ENCODE measurements at regions not wholly inside any gene's neighbourhood (a gene's known extent, or its start where the extent isn't known, plus 50 kb on each side); places are given as distances from the start of the nearest gene placed in this dataset.

DNA sequence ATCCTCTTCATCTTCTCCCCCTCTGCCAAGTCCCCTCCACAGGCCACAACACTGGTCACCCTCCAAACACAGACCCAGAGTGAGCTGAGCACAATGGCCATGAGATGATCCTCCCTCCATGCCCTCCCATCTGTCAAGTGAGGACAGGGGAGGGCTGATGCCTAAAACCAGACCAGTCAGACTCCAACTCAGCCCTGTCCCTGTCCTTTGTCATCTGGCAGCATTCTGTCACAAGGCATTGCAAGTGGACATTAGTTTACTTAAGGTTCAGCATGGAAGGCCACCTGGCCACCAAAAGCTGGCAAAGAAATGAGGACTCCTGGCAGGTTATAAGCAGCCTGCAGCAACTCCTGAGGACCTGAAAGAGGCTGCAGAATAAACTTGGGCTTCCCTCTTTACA is 136.2 kb upstream of the SLC30A5 start:
- Histone ChIP-seq H3K4me3 (no peak overlapping the region), H3K9me3 (no peaks in the 10 kb centered on the region), H3K36me3 (no peaks in the 10 kb centered on the region), H3K27ac (replicated peaks in 1 of 4) (no peak overlapping the region), H3K27me3 (no peaks in the 10 kb centered on the region), H3K4me1 (peaks cover 0 to 10% (median 5%) of the 10 kb centered on the region in 4 donors)
- intact Hi-C loops (cut with DNase I): no loop called here
- no peak for DNase-seq (ENCODE audit: extremely low spot score)
- TF ChIP-seq POLR2A (IDR thresholded peaks at IDR 0.05; ENCODE audit: low read depth) (no peak), POLR2AphosphoS5 (IDR thresholded peaks at IDR 0.05) (no peak), EP300 (IDR thresholded peaks at IDR 0.05) (no peak)
- TF ChIP-seq, protein P1, sequence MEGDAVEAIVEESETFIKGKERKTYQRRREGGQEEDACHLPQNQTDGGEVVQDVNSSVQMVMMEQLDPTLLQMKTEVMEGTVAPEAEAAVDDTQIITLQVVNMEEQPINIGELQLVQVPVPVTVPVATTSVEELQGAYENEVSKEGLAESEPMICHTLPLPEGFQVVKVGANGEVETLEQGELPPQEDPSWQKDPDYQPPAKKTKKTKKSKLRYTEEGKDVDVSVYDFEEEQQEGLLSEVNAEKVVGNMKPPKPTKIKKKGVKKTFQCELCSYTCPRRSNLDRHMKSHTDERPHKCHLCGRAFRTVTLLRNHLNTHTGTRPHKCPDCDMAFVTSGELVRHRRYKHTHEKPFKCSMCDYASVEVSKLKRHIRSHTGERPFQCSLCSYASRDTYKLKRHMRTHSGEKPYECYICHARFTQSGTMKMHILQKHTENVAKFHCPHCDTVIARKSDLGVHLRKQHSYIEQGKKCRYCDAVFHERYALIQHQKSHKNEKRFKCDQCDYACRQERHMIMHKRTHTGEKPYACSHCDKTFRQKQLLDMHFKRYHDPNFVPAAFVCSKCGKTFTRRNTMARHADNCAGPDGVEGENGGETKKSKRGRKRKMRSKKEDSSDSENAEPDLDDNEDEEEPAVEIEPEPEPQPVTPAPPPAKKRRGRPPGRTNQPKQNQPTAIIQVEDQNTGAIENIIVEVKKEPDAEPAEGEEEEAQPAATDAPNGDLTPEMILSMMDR (IDR thresholded peaks at IDR 0.05): no peak

DNA sequence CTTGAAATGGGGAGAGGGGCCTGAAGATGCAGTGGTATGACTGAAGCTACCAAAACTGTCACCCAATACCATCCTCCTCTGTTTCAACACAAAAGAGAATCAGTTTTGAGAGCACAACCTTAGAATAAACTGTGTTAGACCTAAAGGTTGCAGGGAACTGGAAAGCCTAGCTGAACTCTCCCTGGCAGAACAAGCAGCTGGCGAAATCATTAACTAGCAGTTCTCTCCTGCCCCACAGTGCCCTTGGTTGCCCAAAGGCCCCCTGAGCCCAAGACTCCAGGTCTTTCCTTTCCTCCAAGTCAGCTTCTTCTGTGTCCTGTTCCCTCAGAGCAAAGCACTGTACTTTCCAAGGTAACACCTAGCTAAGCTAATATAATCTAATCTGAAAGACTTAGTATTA is 135.4 kb upstream of the SLC30A5 start:
- no peak for DNase-seq (ENCODE audit: extremely low spot score)
- no peak overlapping the region for H3K4me3 ChIP-seq
- 88% methylated on average over 1 of the region's 1 CpG for WGBS

DNA sequence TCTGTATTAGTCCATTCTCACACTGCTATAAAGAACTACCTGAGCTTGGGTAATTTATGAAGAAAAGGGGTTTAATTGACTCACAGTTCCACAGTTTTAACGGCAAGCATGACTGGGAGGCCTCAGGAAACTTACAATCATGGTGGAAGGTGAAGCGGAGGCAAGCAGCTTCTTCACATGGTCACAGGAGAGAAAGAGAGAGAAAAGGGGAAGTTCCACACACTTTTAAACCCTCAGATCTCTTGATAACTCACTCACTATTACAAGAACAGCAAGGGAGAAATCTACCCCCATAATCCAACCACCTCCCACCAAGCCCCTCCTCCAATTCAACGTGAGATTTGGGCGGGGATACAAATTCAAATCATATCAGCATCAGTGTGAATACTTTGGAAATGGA is 133.4 kb upstream of the SLC30A5 start:
- H3K4me3 ChIP-seq: no peak overlapping the region
- TF ChIP-seq POLR2AphosphoS5 (IDR thresholded peaks at IDR 0.05) (no peak), POLR2A (IDR thresholded peaks at IDR 0.05; ENCODE audit: low read depth) (no peak), EP300 (IDR thresholded peaks at IDR 0.05) (no peak)
- TF ChIP-seq, protein P1 (IDR thresholded peaks at IDR 0.05): no peak
- peaks cover 0 to 11% (median 5%) of the 10 kb centered on the region in 4 donors for H3K4me1 ChIP-seq
- no peak overlapping the region for H3K27ac ChIP-seq (replicated peaks in 1 of 4)
- DNase-seq (ENCODE audit: extremely low spot score): no peak
- no peaks in the 10 kb centered on the region for H3K27me3 ChIP-seq
- no peaks in the 10 kb centered on the region for H3K9me3 ChIP-seq
- WGBS: 86% methylated on average over 4 of the region's 4 CpGs
- H3K36me3 ChIP-seq: no peaks in the 10 kb centered on the region
- intact Hi-C loops (cut with DNase I): loop anchor here (5.0 to 10.0 kb wide), 2 partner anchors 673 to 1726 kb away; no protein-coding TSS in a partner anchor

More for the DNA sequence above, 135.4 kb upstream of the SLC30A5 start:
- no peaks in the 10 kb centered on the region for H3K36me3 ChIP-seq
- no peak overlapping the region for H3K27ac ChIP-seq (replicated peaks in 1 of 4)
- no peak for TF ChIP-seq POLR2AphosphoS5 (IDR thresholded peaks at IDR 0.05)
- TF ChIP-seq POLR2A (IDR thresholded peaks at IDR 0.05; ENCODE audit: low read depth): no peak
- TF ChIP-seq, protein P1 (IDR thresholded peaks at IDR 0.05): no peak
- TF ChIP-seq EP300 (IDR thresholded peaks at IDR 0.05): no peak
- H3K27me3 ChIP-seq: no peaks in the 10 kb centered on the region
- intact Hi-C loops (cut with DNase I): no loop called here
- no peaks in the 10 kb centered on the region for H3K9me3 ChIP-seq
- H3K4me1 ChIP-seq: peaks cover 0 to 11% (median 6%) of the 10 kb centered on the region in 4 donors

DNA sequence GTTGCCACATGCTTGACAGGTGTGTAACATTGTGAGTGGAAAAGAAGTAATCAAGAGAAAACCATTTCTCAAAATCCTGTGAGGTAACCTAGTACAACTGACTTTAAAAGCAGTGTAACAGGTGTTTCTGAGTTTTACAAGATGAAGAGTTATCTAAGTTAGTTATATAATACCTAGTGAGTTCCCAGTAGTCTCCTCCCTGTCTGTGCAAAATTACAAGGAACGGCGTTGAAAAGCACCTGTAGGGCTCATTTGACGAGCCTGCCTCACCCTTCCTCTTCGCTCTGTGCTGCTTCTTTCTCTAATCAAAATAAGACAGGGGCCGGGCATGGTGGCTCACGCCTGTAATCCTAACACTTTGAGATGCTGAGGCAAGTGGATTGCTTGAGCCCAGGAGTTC is 132.9 kb upstream of the SLC30A5 start:
- H3K9me3 ChIP-seq: no peaks in the 10 kb centered on the region
- H3K27me3 ChIP-seq: no peaks in the 10 kb centered on the region
- TF ChIP-seq, protein P1 (IDR thresholded peaks at IDR 0.05): no peak
- TF ChIP-seq EP300 (IDR thresholded peaks at IDR 0.05) (no peak), POLR2AphosphoS5 (IDR thresholded peaks at IDR 0.05) (no peak), POLR2A (IDR thresholded peaks at IDR 0.05; ENCODE audit: low read depth) (no peak)
- H3K4me1 ChIP-seq: peaks cover 0 to 11% (median 5%) of the 10 kb centered on the region in 4 donors
- H3K4me3 ChIP-seq: no peak overlapping the region
- DNase-seq (ENCODE audit: extremely low spot score): no peak
- H3K36me3 ChIP-seq: no peaks in the 10 kb centered on the region
- intact Hi-C loops (cut with DNase I): loop anchor here (5.0 to 10.0 kb wide), 2 partner anchors 674 to 1726 kb away; no protein-coding TSS in a partner anchor
- WGBS: 86% methylated on average over 6 of the region's 6 CpGs
- H3K27ac ChIP-seq (replicated peaks in 1 of 4): no peak overlapping the region

DNA sequence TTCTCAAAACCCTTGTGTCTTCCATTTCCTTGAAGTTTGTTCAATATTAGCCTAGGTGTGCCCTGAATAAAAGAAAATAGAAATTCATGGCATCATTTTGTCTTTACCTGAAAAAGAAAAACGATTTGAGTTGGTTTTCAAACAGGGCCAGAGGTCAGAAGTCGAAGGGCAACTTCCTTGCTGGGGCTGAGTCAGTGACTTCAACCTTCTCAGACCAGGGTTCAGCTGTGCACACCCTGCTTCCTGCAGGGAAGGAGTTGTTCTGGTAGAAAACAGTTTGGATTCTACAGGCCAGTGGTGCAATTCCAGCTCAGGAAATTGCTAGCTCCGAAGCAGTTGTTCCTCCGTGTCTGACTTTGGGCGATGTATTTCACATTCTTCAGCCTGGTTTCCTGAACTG is 132.1 kb upstream of the SLC30A5 start:
- intact Hi-C loops (cut with DNase I): loop anchor here (5.0 to 10.0 kb wide), 2 partner anchors 674 to 1727 kb away; no protein-coding TSS in a partner anchor
- Histone ChIP-seq H3K4me1 (peaks cover 0 to 11% (median 5%) of the 10 kb centered on the region in 4 donors), H3K27ac (replicated peaks in 1 of 4) (no peak overlapping the region), H3K27me3 (no peaks in the 10 kb centered on the region), H3K4me3 (no peak overlapping the region), H3K36me3 (no peaks in the 10 kb centered on the region), H3K9me3 (no peaks in the 10 kb centered on the region)
- DNase-seq (ENCODE audit: extremely low spot score): no peak
- 93% methylated on average over 5 of the region's 5 CpGs for WGBS
- TF ChIP-seq EP300 (IDR thresholded peaks at IDR 0.05) (no peak), POLR2AphosphoS5 (IDR thresholded peaks at IDR 0.05) (no peak), POLR2A (IDR thresholded peaks at IDR 0.05; ENCODE audit: low read depth) (no peak)
- TF ChIP-seq, protein P1 (IDR thresholded peaks at IDR 0.05): no peak
